Neural cell (in vitro differentiated cells): ENCODE measurements at regions not wholly inside any gene's neighbourhood (a gene's known extent, or its start where the extent isn't known, plus 50 kb on each side); places are given as distances from the start of the nearest gene placed in this dataset.

Source experiments
- H2AFZ ChIP-seq: fragments of 200-600, 300-800 bp; sonication (generic), shearing (Covaris generic); 2 replicates; pipeline ENCODE4 v1.6.0; 2014; ENCODE audit warnings: low read depth, mild to moderate bottlenecking, antibody characterized with exemption, low read length, moderate library complexity
- H3F3A ChIP-seq: fragments of 200-600 bp; shearing (Covaris generic); 2 replicates; pipeline ENCODE4 v1.6.1; 2016; ENCODE audit warnings: mild to moderate bottlenecking, moderate library complexity, mixed read lengths, antibody characterized with exemption, low read length; ENCODE audit not compliant: insufficient read depth, poor library complexity, severe bottlenecking
- H3K27ac ChIP-seq: fragments of 200-600, 300-800 bp; sonication (generic), shearing (Covaris generic); 2 replicates; pipeline ENCODE4 v1.5.1; 2014; ENCODE audit warnings: mild to moderate bottlenecking, low read length, moderate library complexity
- H3K27me3 ChIP-seq: fragments of 300-800, 200-600 bp; sonication (generic), shearing (Covaris generic); 2 replicates; pipeline ENCODE4 v1.6.0; 2014; ENCODE audit warnings: mild to moderate bottlenecking, low read depth, low read length, moderate library complexity; ENCODE audit not compliant: insufficient read depth
- H3K36me3 ChIP-seq: fragments of 300-800, 200-600 bp; sonication (generic), shearing (Covaris generic); 2 replicates; pipeline ENCODE4 v1.5.1; 2014; ENCODE audit warnings: mild to moderate bottlenecking, antibody characterized with exemption, low read length, moderate library complexity; ENCODE audit not compliant: insufficient read depth
- H3K4me2 ChIP-seq: fragments of 300-800, 200-600 bp; sonication (generic), shearing (Covaris generic); 2 replicates; pipeline ENCODE4 v1.6.0; 2014; ENCODE audit warnings: mild to moderate bottlenecking, low read length
- H3K4me3 ChIP-seq: fragments of 300-800, 200-600 bp; sonication (generic), shearing (Covaris generic); 2 replicates; pipeline ENCODE4 v1.5.1; 2014; ENCODE audit warnings: mild to moderate bottlenecking, low read length, moderate library complexity
- H3K79me2 ChIP-seq: fragments of 200-600 bp; shearing (Covaris generic); replicated peaks from 2 replicates; pipeline ENCODE4 v1.6.0; 2014; ENCODE audit warnings: mild to moderate bottlenecking, low read length, moderate library complexity; ENCODE audit not compliant: insufficient read depth
- H3K9ac ChIP-seq: fragments of 300-800, 200-600 bp; sonication (generic), shearing (Covaris generic); 2 replicates; pipeline ENCODE4 v1.6.1; 2016; ENCODE audit warnings: mild to moderate bottlenecking, low read length, mixed read lengths
- H3K9me2 ChIP-seq: fragments of 200-600 bp; shearing (Covaris generic); 2 replicates; pipeline ENCODE4 v1.6.1; 2016; ENCODE audit warnings: mild to moderate bottlenecking, low read length, mixed read lengths; ENCODE audit not compliant: insufficient read depth
- H3K9me3 ChIP-seq: fragments of 200-600, 300-800 bp; sonication (generic), shearing (Covaris generic); 2 replicates; pipeline ENCODE4 v1.6.1; 2016; ENCODE audit warnings: mild to moderate bottlenecking, mixed run types, low read length, moderate library complexity, mixed read lengths
- H4K20me1 ChIP-seq: fragments of 200-600 bp; shearing (Covaris generic); 2 replicates; pipeline ENCODE4 v1.6.1; 2016; ENCODE audit warnings: mild to moderate bottlenecking, mixed run types; ENCODE audit not compliant: insufficient read depth
- EP300 ChIP-seq: fragments of 450-650 bp; conservative IDR thresholded peaks from 2 replicates; pipeline ENCODE4 v1.6.1; 2014; ENCODE audit warnings: antibody characterized with exemption, mild to moderate bottlenecking, moderate library complexity; ENCODE audit not compliant: poor library complexity, severe bottlenecking
- EZH2 ChIP-seq: fragments of 200-600, 300-800 bp; shearing (Covaris generic), sonication (generic); IDR thresholded peaks from 2 replicates; pipeline ENCODE4 v1.6.1; 2014; ENCODE audit warnings: antibody characterized with exemption, low read length, borderline replicate concordance, mild to moderate bottlenecking; ENCODE audit not compliant: insufficient read depth, poor library complexity, severe bottlenecking
- MXI1 ChIP-seq: fragments of 450-650 bp; conservative IDR thresholded peaks from 2 replicates; pipeline ENCODE4 v1.6.1; 2014; ENCODE audit warnings: antibody characterized with exemption, mild to moderate bottlenecking; ENCODE audit not compliant: poor library complexity, severe bottlenecking
- POLR2AphosphoS5 ChIP-seq: IDR thresholded peaks from 2 replicates; pipeline ENCODE4 v1.6.1; 2012
- RAD21 ChIP-seq: fragments of 450-650 bp; conservative IDR thresholded peaks from 2 replicates; pipeline ENCODE4 v1.6.1; 2014; ENCODE audit warnings: antibody characterized with exemption, mild to moderate bottlenecking, moderate library complexity
- REST ChIP-seq: IDR thresholded peaks from 2 replicates; pipeline ENCODE4 v1.6.1; 2012; ENCODE audit warnings: borderline replicate concordance
- SMC3 ChIP-seq: fragments of 450-650 bp; conservative IDR thresholded peaks from 2 replicates; pipeline ENCODE4 v1.6.1; 2014; ENCODE audit warnings: antibody characterized with exemption, mild to moderate bottlenecking, moderate library complexity; ENCODE audit not compliant: poor library complexity
- TAF1 ChIP-seq: IDR thresholded peaks from 2 replicates; pipeline ENCODE4 v1.6.1; 2012; ENCODE audit warnings: low read depth
- TF ChIP-seq, protein P1 (sequence below): fragments of 450-650 bp; IDR thresholded peaks from 2 replicates; pipeline ENCODE4 v1.5.1; 2014; ENCODE audit warnings: antibody characterized with exemption, mild to moderate bottlenecking, moderate library complexity; ENCODE audit not compliant: poor library complexity, severe bottlenecking

DNA sequence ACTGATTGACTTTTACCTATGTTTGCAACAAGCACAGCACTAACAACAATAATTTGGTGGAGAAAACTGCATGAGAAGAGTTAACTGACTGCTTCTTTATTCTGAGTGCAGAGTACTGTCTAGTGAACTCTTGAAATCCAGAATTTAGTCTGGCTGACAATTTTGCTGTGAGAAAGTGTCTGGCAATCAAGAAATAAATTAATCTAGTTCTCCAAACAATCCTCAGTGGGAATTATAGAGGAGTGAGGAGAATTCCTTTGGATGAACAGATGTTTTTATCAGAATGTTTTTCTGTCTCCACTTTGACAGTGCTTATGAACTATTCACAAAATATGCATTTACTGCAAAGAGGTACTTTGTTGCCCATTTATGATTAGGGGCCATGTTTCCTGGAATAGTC lies 694.9 kb upstream of the LRRN3 start:
- no peaks in the 10 kb centered on the region for H4K20me1 ChIP-seq
- H3K27ac ChIP-seq, result no peak overlapping the region
- H3K27me3 ChIP-seq, result no peaks in the 10 kb centered on the region

GRCh38 chr7:110397927-110398660 lies 692.8 kb upstream of the LRRN3 start:
- Histone ChIP-seq H3K36me3 (no peaks in the 10 kb centered on the region), H3K4me3 (no peak overlapping the region), H3K27me3 (no peaks in the 10 kb centered on the region), H3F3A (peaks cover 4% of the 10 kb centered on the region), H2AFZ (no peak overlapping the region), H3K9me2 (no peaks in the 10 kb centered on the region), H3K79me2 (no peaks in the 10 kb centered on the region), H3K27ac (no peak overlapping the region), H3K4me2 (no peak overlapping the region), H3K9ac (no peak overlapping the region), H3K9me3 (no peaks in the 10 kb centered on the region), H4K20me1 (no peaks in the 10 kb centered on the region)
- TF ChIP-seq EP300, result no peak
- no peak for TF ChIP-seq MXI1
- no peak for TF ChIP-seq TAF1
- TF ChIP-seq, protein P1, sequence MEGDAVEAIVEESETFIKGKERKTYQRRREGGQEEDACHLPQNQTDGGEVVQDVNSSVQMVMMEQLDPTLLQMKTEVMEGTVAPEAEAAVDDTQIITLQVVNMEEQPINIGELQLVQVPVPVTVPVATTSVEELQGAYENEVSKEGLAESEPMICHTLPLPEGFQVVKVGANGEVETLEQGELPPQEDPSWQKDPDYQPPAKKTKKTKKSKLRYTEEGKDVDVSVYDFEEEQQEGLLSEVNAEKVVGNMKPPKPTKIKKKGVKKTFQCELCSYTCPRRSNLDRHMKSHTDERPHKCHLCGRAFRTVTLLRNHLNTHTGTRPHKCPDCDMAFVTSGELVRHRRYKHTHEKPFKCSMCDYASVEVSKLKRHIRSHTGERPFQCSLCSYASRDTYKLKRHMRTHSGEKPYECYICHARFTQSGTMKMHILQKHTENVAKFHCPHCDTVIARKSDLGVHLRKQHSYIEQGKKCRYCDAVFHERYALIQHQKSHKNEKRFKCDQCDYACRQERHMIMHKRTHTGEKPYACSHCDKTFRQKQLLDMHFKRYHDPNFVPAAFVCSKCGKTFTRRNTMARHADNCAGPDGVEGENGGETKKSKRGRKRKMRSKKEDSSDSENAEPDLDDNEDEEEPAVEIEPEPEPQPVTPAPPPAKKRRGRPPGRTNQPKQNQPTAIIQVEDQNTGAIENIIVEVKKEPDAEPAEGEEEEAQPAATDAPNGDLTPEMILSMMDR, result no peak
- TF ChIP-seq EZH2, result no peak

More for the DNA sequence above, 694.9 kb upstream of the LRRN3 start:
- H3K9me2 ChIP-seq, result no peaks in the 10 kb centered on the region
- H3K36me3 ChIP-seq, result no peaks in the 10 kb centered on the region
- H3K4me3 ChIP-seq, result no peak overlapping the region
- no peaks in the 10 kb centered on the region for H3K79me2 ChIP-seq
- no peak overlapping the region for H3K9ac ChIP-seq
- H3K9me3 ChIP-seq, result no peaks in the 10 kb centered on the region
- H3K4me2 ChIP-seq, result no peak overlapping the region
- no peak overlapping the region for H2AFZ ChIP-seq
- no peak for TF ChIP-seq TAF1
- no peak for TF ChIP-seq MXI1
- TF ChIP-seq SMC3, result no peak
- no peak for TF ChIP-seq POLR2AphosphoS5
- TF ChIP-seq REST, result no peak
- TF ChIP-seq RAD21, result no peak
- no peak for TF ChIP-seq EZH2
- no peak for TF ChIP-seq EP300
- TF ChIP-seq, protein P1, result no peak
- H3F3A ChIP-seq, result no peaks in the 10 kb centered on the region
